ENCODE measurements at regions not wholly inside any gene's neighbourhood (a gene's known extent, or its start where the extent isn't known, plus 50 kb on each side); places are given as distances from the start of the nearest gene placed in this dataset.

DNA sequence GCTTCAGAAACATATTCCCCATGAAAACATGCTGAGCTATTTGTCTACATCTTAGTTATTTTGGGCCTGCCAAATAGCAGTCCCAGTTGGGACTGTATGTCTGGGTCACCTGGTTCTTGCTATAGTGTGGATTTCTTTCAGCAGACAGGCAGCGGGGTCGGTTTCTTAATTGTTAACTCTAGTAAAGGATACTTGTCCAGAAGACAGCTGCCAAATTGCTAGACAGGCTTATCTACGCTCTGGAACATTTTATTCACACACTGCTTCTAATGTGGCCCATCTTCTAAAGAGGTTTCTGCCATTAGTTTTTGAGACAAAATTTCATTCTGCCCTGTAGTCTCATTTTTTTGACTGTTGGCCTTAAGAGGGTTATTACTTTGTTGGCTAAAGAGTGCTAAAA is 217.9 kb downstream of the RWDD3 start:
- TF ChIP-seq TAF15 (IDR thresholded peaks at IDR 0.05; ENCODE audit: low read depth, low read length, poor library complexity, severe bottlenecking): no peak
- TF ChIP-seq RFX5 (IDR thresholded peaks at IDR 0.05; ENCODE audit: low read depth, low read length): no peak
- TF ChIP-seq, protein P1, sequence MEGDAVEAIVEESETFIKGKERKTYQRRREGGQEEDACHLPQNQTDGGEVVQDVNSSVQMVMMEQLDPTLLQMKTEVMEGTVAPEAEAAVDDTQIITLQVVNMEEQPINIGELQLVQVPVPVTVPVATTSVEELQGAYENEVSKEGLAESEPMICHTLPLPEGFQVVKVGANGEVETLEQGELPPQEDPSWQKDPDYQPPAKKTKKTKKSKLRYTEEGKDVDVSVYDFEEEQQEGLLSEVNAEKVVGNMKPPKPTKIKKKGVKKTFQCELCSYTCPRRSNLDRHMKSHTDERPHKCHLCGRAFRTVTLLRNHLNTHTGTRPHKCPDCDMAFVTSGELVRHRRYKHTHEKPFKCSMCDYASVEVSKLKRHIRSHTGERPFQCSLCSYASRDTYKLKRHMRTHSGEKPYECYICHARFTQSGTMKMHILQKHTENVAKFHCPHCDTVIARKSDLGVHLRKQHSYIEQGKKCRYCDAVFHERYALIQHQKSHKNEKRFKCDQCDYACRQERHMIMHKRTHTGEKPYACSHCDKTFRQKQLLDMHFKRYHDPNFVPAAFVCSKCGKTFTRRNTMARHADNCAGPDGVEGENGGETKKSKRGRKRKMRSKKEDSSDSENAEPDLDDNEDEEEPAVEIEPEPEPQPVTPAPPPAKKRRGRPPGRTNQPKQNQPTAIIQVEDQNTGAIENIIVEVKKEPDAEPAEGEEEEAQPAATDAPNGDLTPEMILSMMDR (CRISPR knock-in tag; IDR thresholded peaks at IDR 0.05): no peak
- TF ChIP-seq, protein P2, sequence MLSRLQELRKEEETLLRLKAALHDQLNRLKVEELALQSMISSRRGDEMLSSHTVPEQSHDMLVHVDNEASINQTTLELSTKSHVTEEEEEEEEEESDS (CRISPR knock-in tag; IDR thresholded peaks at IDR 0.05; ENCODE audit: borderline replicate concordance): no peak
- TF ChIP-seq U2AF2 (IDR thresholded peaks at IDR 0.05; ENCODE audit: low read depth, low read length): no peak
- TF ChIP-seq CREB1 (IDR thresholded peaks at IDR 0.05): no peak
- TF ChIP-seq CREB1 (CRISPR knock-in tag; IDR thresholded peaks at IDR 0.05): no peak
- no peak for TF ChIP-seq ZNF292 (CRISPR knock-in tag; IDR thresholded peaks at IDR 0.05; ENCODE audit: borderline replicate concordance, low read depth)
- no peak for TF ChIP-seq ZNF431 (CRISPR knock-in tag; IDR thresholded peaks at IDR 0.05; ENCODE audit: borderline replicate concordance, low read depth)
- no peak for TF ChIP-seq NFIC (IDR thresholded peaks at IDR 0.05; ENCODE audit: low read length)
